ENCODE measurements at regions not wholly inside any gene's neighbourhood (a gene's known extent, or its start where the extent isn't known, plus 50 kb on each side); places are given as distances from the start of the nearest gene placed in this dataset.
A peak's percentile ranks its signal among the peaks of the same experiment; 100 is the strongest.

GRCh38 chr2:3130444-3130843 is 247.2 kb downstream of the EIPR1 start:
- Histone ChIP-seq H3K4me1 (peaks cover 0 to 17% (median 4%) of the 10 kb centered on the region in 6 donors), H3K27ac (no peak overlapping the region), H3K36me3 (no peaks in the 10 kb centered on the region), H3K27me3 (replicated peaks in 1 of 7) (peaks cover 0 to 22% (median 0%) of the 10 kb centered on the region in 7 donors), H3K9me3 (peaks cover 0 to 13% (median 6%) of the 10 kb centered on the region in 8 donors), H3K4me3 (no peak overlapping the region)
- intact Hi-C loops (cut with DNase I; ENCODE audit: low total_unique reads) = no loop called here
- no peak for DNase-seq
- WGBS, 5 donors = 68 to 95% (median 88%) methylated on average over 4 of the region's 4 CpGs
- no peak for TF ChIP-seq POLR2A (IDR thresholded peaks at IDR 0.05)
- TF ChIP-seq POLR2AphosphoS5 (IDR thresholded peaks at IDR 0.05) = no peak
- TF ChIP-seq CTCF (IDR thresholded peaks at IDR 0.05 in 8 of 11, conservative IDR thresholded peaks at IDR 0.05 in 3 of 11) = no peak

- peaks cover 0 to 22% (median 0%) of the 10 kb centered on the region in 7 donors for H3K27me3 ChIP-seq (replicated peaks in 1 of 7)
- WGBS, 5 donors = 72 to 87% (median 84%) methylated on average over 6 of the region's 6 CpGs
- peaks cover 0 to 17% (median 4%) of the 10 kb centered on the region in 6 donors for H3K4me1 ChIP-seq
- no peak for TF ChIP-seq CTCF (IDR thresholded peaks at IDR 0.05 in 8 of 11, conservative IDR thresholded peaks at IDR 0.05 in 3 of 11)
- no peaks in the 10 kb centered on the region for H3K36me3 ChIP-seq
- peaks cover 0 to 12% (median 6%) of the 10 kb centered on the region in 8 donors for H3K9me3 ChIP-seq
- intact Hi-C loops (cut with DNase I; ENCODE audit: low total_unique reads) = no loop called here
- no peak overlapping the region for H3K27ac ChIP-seq
- DNase-seq = peak; percentile 34
- no peak overlapping the region for H3K4me3 ChIP-seq
These were observed 247.8 kb downstream of the EIPR1 start for GRCh38 chr2:3129867-3130266.

GRCh38 chr2:3128786-3129185 is 248.8 kb downstream of the EIPR1 start:
- peaks cover 0 to 4% (median under 1%) of the 10 kb centered on the region in 8 donors for H3K9me3 ChIP-seq
- TF ChIP-seq POLR2A (IDR thresholded peaks at IDR 0.05) = no peak
- no peak for TF ChIP-seq POLR2AphosphoS5 (IDR thresholded peaks at IDR 0.05)
- TF ChIP-seq CTCF (IDR thresholded peaks at IDR 0.05 in 8 of 11, conservative IDR thresholded peaks at IDR 0.05 in 3 of 11) = no peak
- no peak overlapping the region for H3K4me3 ChIP-seq
- 84 to 93% (median 88%) methylated on average over 7 of the region's 7 CpGs for WGBS, 5 donors
- peaks cover 0 to 17% (median 4%) of the 10 kb centered on the region in 6 donors for H3K4me1 ChIP-seq
- no peak overlapping the region for H3K27ac ChIP-seq
- peaks cover 0 to 22% (median 0%) of the 10 kb centered on the region in 7 donors for H3K27me3 ChIP-seq (replicated peaks in 1 of 7)
- no peaks in the 10 kb centered on the region for H3K36me3 ChIP-seq
- intact Hi-C loops (cut with DNase I; ENCODE audit: low total_unique reads) = no loop called here
- no peak for DNase-seq

- TF ChIP-seq CTCF (IDR thresholded peaks at IDR 0.05 in 8 of 11, conservative IDR thresholded peaks at IDR 0.05 in 3 of 11) (no peak), POLR2AphosphoS5 (IDR thresholded peaks at IDR 0.05) (no peak), POLR2A (IDR thresholded peaks at IDR 0.05) (no peak)
- H3K36me3 ChIP-seq = no peaks in the 10 kb centered on the region
- no peaks in the 10 kb centered on the region for H3K9me3 ChIP-seq
- no peak for DNase-seq
- H3K27ac ChIP-seq = no peak overlapping the region
- intact Hi-C loops (cut with DNase I; ENCODE audit: low total_unique reads) = no loop called here
- peaks cover 0 to 20% (median 0%) of the 10 kb centered on the region in 7 donors for H3K27me3 ChIP-seq (replicated peaks in 1 of 7)
- no peak overlapping the region for H3K4me3 ChIP-seq
- 62 to 73% (median 67%) methylated on average over 5 of the region's 5 CpGs for WGBS, 5 donors
- H3K4me1 ChIP-seq = peaks cover 0 to 17% (median 4%) of the 10 kb centered on the region in 6 donors
These were observed 249.9 kb downstream of the EIPR1 start for GRCh38 chr2:3127710-3128109.

Data from spleen (tissue), 11 donors.